Astrocyte (in vitro differentiated cells and primary cell): ENCODE measurements at regions not wholly inside any gene's neighbourhood (a gene's known extent, or its start where the extent isn't known, plus 50 kb on each side); places are given as distances from the start of the nearest gene placed in this dataset.

Experiments
- DNase-seq: peaks from one replicate; pipeline ENCODE4 v3.0.0-alpha.2; 2010; ENCODE audit warnings: low read depth
- FAIRE-seq: peaks from 2 replicates; lab custom pipeline; 2011; peaks lifted over from hg19 to GRCh38; lab: Jason Lieb, UNC
- H2AFZ ChIP-seq: 2 replicates; pipeline ENCODE4 v1.6.0; 2012; ENCODE audit warnings: low read depth, low read length, inconsistent platforms
- H3K27ac ChIP-seq: 2 replicates; pipeline ENCODE4 v1.5.1; 2011; ENCODE audit warnings: low read depth, low read length, inconsistent platforms
- H3K27me3 ChIP-seq: 2 replicates; pipeline ENCODE4 v1.6.0; 2011; ENCODE audit warnings: low read length, inconsistent platforms; ENCODE audit not compliant: insufficient read depth
- H3K36me3 ChIP-seq: 2 replicates; pipeline ENCODE4 v1.5.1; 2011; ENCODE audit warnings: low read length, inconsistent platforms; ENCODE audit not compliant: insufficient read depth
- H3K4me1 ChIP-seq: 2 replicates; pipeline ENCODE4 v1.5.1; 2011; ENCODE audit warnings: low read length, inconsistent platforms; ENCODE audit not compliant: insufficient read depth
- H3K4me2 ChIP-seq: 2 replicates; pipeline ENCODE4 v1.6.0; 2012; ENCODE audit warnings: low read length, inconsistent platforms
- H3K4me3 ChIP-seq: 2 replicates; pipeline ENCODE4 v1.5.1; 2011; ENCODE audit warnings: low read depth, mild to moderate bottlenecking, low read length, inconsistent platforms; ENCODE audit not compliant: insufficient read depth
- H3K79me2 ChIP-seq: 2 replicates; pipeline ENCODE4 v1.6.0; 2012; ENCODE audit warnings: mild to moderate bottlenecking, low read length, inconsistent platforms; ENCODE audit not compliant: insufficient read depth
- H3K9ac ChIP-seq: 2 replicates; pipeline ENCODE4 v1.6.0; 2012; ENCODE audit warnings: mild to moderate bottlenecking, low read length, inconsistent platforms
- H3K9me3 ChIP-seq: 2 replicates; pipeline ENCODE4 v1.5.1; 2012; ENCODE audit warnings: low read depth, mild to moderate bottlenecking, low read length, inconsistent platforms; ENCODE audit not compliant: insufficient read depth
- H4K20me1 ChIP-seq: 2 replicates; pipeline ENCODE4 v1.6.0; 2012; ENCODE audit warnings: low read length, inconsistent platforms; ENCODE audit not compliant: insufficient read depth
- H3K27ac Mint-ChIP-seq: one replicate; pipeline ENCODE4 v1.8.0; 2021; ENCODE audit warnings: mild to moderate bottlenecking, mixed read lengths; ENCODE audit not compliant: unreplicated experiment
- H3K27me3 Mint-ChIP-seq: one replicate; pipeline ENCODE4 v1.8.0; 2021; ENCODE audit warnings: low read depth, mixed read lengths; ENCODE audit not compliant: unreplicated experiment
- H3K36me3 Mint-ChIP-seq: one replicate; pipeline ENCODE4 v1.8.0; 2021; ENCODE audit warnings: low read depth, mixed read lengths; ENCODE audit not compliant: unreplicated experiment
- H3K4me1 Mint-ChIP-seq: one replicate; pipeline ENCODE4 v1.8.0; 2021; ENCODE audit warnings: low read depth, mixed read lengths; ENCODE audit not compliant: unreplicated experiment
- H3K4me3 Mint-ChIP-seq: one replicate; pipeline ENCODE4 v1.8.0; 2021; ENCODE audit warnings: mild to moderate bottlenecking, moderate library complexity, mixed read lengths; ENCODE audit not compliant: unreplicated experiment
- H3K9me3 Mint-ChIP-seq: one replicate; pipeline ENCODE4 v1.8.0; 2021; ENCODE audit warnings: mild to moderate bottlenecking, mixed read lengths; ENCODE audit not compliant: unreplicated experiment
- CTCF ChIP-seq: IDR thresholded peaks from 2 replicates; pipeline ENCODE4 v1.5.1; 2011; ENCODE audit warnings: low read depth, mild to moderate bottlenecking, inconsistent platforms, low read length, moderate library complexity; ENCODE audit not compliant: insufficient read depth
- EZH2 ChIP-seq: IDR thresholded peaks from 2 replicates; pipeline ENCODE4 v1.6.1; 2012; ENCODE audit warnings: mild to moderate bottlenecking, low read length, inconsistent platforms; ENCODE audit not compliant: insufficient read depth

GRCh38 chr10:130809761-130810515 lies 501.6 kb downstream of the TCERG1L start:
- H3K4me3 ChIP-seq: no peak overlapping the region
- no peaks in the 10 kb centered on the region for H3K4me1 ChIP-seq
- H2AFZ ChIP-seq: no peak overlapping the region
- H3K27me3 Mint-ChIP-seq: no peaks in the 10 kb centered on the region
- peaks cover 2% of the 10 kb centered on the region for H3K4me1 Mint-ChIP-seq
- H3K9me3 Mint-ChIP-seq: peaks cover 3% of the 10 kb centered on the region
- H3K27me3 ChIP-seq: no peaks in the 10 kb centered on the region
- DNase-seq: no peak
- FAIRE-seq: no peak
- H3K4me2 ChIP-seq: no peak overlapping the region
- H3K9me3 ChIP-seq: peaks cover 20% of the 10 kb centered on the region
- no peaks in the 10 kb centered on the region for H3K36me3 ChIP-seq
- no peak overlapping the region for H3K9ac ChIP-seq
- H3K79me2 ChIP-seq: no peaks in the 10 kb centered on the region
- no peak overlapping the region for H3K27ac Mint-ChIP-seq
- no peak overlapping the region for H3K4me3 Mint-ChIP-seq
- no peaks in the 10 kb centered on the region for H3K36me3 Mint-ChIP-seq
- H3K27ac ChIP-seq: no peak overlapping the region
- no peaks in the 10 kb centered on the region for H4K20me1 ChIP-seq
- no peak for TF ChIP-seq EZH2
- TF ChIP-seq CTCF: no peak

- no peaks in the 10 kb centered on the region for H3K36me3 ChIP-seq
- no peaks in the 10 kb centered on the region for H3K27me3 ChIP-seq
- no peaks in the 10 kb centered on the region for H3K79me2 ChIP-seq
- no peak overlapping the region for H3K4me3 ChIP-seq
- H3K9me3 ChIP-seq: peaks cover 20% of the 10 kb centered on the region
- DNase-seq (no peak), FAIRE-seq (no peak)
- H4K20me1 ChIP-seq: no peaks in the 10 kb centered on the region
- no peak overlapping the region for H2AFZ ChIP-seq
- no peak overlapping the region for H3K27ac ChIP-seq
- no peaks in the 10 kb centered on the region for H3K36me3 Mint-ChIP-seq
- no peak overlapping the region for H3K4me3 Mint-ChIP-seq
- no peak overlapping the region for H3K27ac Mint-ChIP-seq
- H3K27me3 Mint-ChIP-seq: no peaks in the 10 kb centered on the region
- H3K4me2 ChIP-seq: no peak overlapping the region
- peaks cover 2% of the 10 kb centered on the region for H3K4me1 Mint-ChIP-seq
- TF ChIP-seq EZH2 (no peak), CTCF (no peak)
- H3K9ac ChIP-seq: no peak overlapping the region
- H3K9me3 Mint-ChIP-seq: peaks cover 6% of the 10 kb centered on the region
- no peaks in the 10 kb centered on the region for H3K4me1 ChIP-seq
Measured at GRCh38 chr10:130810856-130811255, 500.7 kb downstream of the TCERG1L start.

GRCh38 chr10:130812381-130813148 lies 499.0 kb downstream of the TCERG1L start:
- no peak overlapping the region for H3K4me3 Mint-ChIP-seq
- peaks cover 6% of the 10 kb centered on the region for H3K9me3 Mint-ChIP-seq
- DNase-seq: no peak
- H3K9me3 ChIP-seq: peaks cover 21% of the 10 kb centered on the region
- H4K20me1 ChIP-seq: no peaks in the 10 kb centered on the region
- TF ChIP-seq EZH2 (no peak), CTCF (no peak)
- H3K27ac Mint-ChIP-seq: no peak overlapping the region
- H3K27me3 ChIP-seq: no peaks in the 10 kb centered on the region
- H3K9ac ChIP-seq: no peak overlapping the region
- no peak overlapping the region for H3K27ac ChIP-seq
- FAIRE-seq: no peak
- no peaks in the 10 kb centered on the region for H3K79me2 ChIP-seq
- H3K4me3 ChIP-seq: no peak overlapping the region
- no peaks in the 10 kb centered on the region for H3K36me3 ChIP-seq
- H3K36me3 Mint-ChIP-seq: no peaks in the 10 kb centered on the region
- H2AFZ ChIP-seq: no peak overlapping the region
- H3K4me2 ChIP-seq: no peak overlapping the region
- peaks cover 2% of the 10 kb centered on the region for H3K4me1 Mint-ChIP-seq
- peaks cover 2% of the 10 kb centered on the region for H3K27me3 Mint-ChIP-seq
- H3K4me1 ChIP-seq: no peaks in the 10 kb centered on the region
